PFSK-1 (cell line): ENCODE measurements at regions not wholly inside any gene's neighbourhood (a gene's known extent, or its start where the extent isn't known, plus 50 kb on each side); places are given as distances from the start of the nearest gene placed in this dataset.

Experiments
- FOXP2 ChIP-seq: optimal IDR thresholded peaks from 2 replicates; pipeline ENCODE3; 2011; ENCODE audit warnings: borderline replicate concordance, control low read depth, inconsistent platforms; ENCODE audit not compliant: insufficient read depth; ENCODE audit errors: extremely low read length, extremely low read depth
- POLR2AphosphoS5 ChIP-seq: IDR thresholded peaks from 2 replicates; pipeline ENCODE4 v1.6.1; 2012; ENCODE audit warnings: low read depth, mild to moderate bottlenecking, control low read depth, low read length, moderate library complexity
- SIN3A ChIP-seq: IDR thresholded peaks from 2 replicates; pipeline ENCODE4 v1.6.1; 2012; ENCODE audit warnings: mild to moderate bottlenecking, low read length, moderate library complexity, borderline replicate concordance; ENCODE audit not compliant: insufficient read depth
- TAF1 ChIP-seq: IDR thresholded peaks from 2 replicates; pipeline ENCODE4 v1.6.1; 2012; ENCODE audit warnings: low read length, control low read depth, borderline replicate concordance; ENCODE audit not compliant: insufficient read depth
- TF ChIP-seq, protein P1 (sequence below), 2 experiments: IDR thresholded peaks; 2 replicates each; pipeline versions ENCODE4 v1.6.1 to v1.8.0; 2011 to 2012; ENCODE audit warnings: low read depth in 2 of 2, low read length in 2 of 2, control low read depth in 1 of 2, inconsistent platforms in 1 of 2, mild to moderate bottlenecking in 1 of 2, moderate library complexity in 1 of 2; ENCODE audit not compliant: insufficient read depth in 1 of 2

DNA sequence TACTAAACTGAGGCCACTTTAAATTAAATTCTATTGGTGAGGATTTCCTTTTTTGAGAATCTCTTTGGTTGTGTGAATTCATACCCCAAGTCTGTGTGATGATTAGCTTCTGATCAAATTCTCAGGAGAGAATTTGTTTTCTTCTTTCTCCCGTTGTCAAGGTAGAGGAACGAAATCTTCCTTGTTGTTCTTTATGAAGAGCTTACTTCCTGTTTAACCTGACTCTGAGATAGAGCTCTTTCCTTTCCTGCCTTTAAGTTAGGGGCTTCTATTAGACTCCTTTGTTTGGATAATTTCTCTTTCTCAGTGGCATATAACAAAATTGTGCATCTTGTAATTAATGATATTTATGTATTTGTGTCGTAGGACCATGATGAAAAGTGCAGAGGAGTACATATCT, 572.1 kb downstream of the REEP3 start:
- TF ChIP-seq SIN3A (no peak), TAF1 (no peak), FOXP2 (no peak), POLR2AphosphoS5 (no peak)
- TF ChIP-seq, protein P1, sequence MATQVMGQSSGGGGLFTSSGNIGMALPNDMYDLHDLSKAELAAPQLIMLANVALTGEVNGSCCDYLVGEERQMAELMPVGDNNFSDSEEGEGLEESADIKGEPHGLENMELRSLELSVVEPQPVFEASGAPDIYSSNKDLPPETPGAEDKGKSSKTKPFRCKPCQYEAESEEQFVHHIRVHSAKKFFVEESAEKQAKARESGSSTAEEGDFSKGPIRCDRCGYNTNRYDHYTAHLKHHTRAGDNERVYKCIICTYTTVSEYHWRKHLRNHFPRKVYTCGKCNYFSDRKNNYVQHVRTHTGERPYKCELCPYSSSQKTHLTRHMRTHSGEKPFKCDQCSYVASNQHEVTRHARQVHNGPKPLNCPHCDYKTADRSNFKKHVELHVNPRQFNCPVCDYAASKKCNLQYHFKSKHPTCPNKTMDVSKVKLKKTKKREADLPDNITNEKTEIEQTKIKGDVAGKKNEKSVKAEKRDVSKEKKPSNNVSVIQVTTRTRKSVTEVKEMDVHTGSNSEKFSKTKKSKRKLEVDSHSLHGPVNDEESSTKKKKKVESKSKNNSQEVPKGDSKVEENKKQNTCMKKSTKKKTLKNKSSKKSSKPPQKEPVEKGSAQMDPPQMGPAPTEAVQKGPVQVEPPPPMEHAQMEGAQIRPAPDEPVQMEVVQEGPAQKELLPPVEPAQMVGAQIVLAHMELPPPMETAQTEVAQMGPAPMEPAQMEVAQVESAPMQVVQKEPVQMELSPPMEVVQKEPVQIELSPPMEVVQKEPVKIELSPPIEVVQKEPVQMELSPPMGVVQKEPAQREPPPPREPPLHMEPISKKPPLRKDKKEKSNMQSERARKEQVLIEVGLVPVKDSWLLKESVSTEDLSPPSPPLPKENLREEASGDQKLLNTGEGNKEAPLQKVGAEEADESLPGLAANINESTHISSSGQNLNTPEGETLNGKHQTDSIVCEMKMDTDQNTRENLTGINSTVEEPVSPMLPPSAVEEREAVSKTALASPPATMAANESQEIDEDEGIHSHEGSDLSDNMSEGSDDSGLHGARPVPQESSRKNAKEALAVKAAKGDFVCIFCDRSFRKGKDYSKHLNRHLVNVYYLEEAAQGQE (IDR thresholded peaks at IDR 0.05; ENCODE audit: insufficient read depth in 1 of 2, low read depth in 2 of 2, low read length in 2 of 2) = no peak

GRCh38 chr10:64093946-64094535, 572.8 kb downstream of the REEP3 start:
- TF ChIP-seq TAF1 (no peak), FOXP2 (no peak), SIN3A (no peak), POLR2AphosphoS5 (no peak)
- TF ChIP-seq, protein P1 (IDR thresholded peaks at IDR 0.05; ENCODE audit: insufficient read depth in 1 of 2, low read depth in 2 of 2, low read length in 2 of 2) = no peak

- TF ChIP-seq POLR2AphosphoS5 (no peak), FOXP2 (no peak), TAF1 (no peak), SIN3A (no peak)
- TF ChIP-seq, protein P1 (IDR thresholded peaks at IDR 0.05; ENCODE audit: insufficient read depth in 1 of 2, low read depth in 2 of 2, low read length in 2 of 2) = no peak
Observed at GRCh38 chr10:64096941-64097340, 575.7 kb downstream of the REEP3 start.

GRCh38 chr10:64097391-64098122, 576.4 kb downstream of the REEP3 start:
- TF ChIP-seq TAF1 (no peak), POLR2AphosphoS5 (no peak), SIN3A (no peak), FOXP2 (no peak)
- TF ChIP-seq, protein P1 (IDR thresholded peaks at IDR 0.05; ENCODE audit: insufficient read depth in 1 of 2, low read depth in 2 of 2, low read length in 2 of 2) = no peak
